PC-9 (cell line): ENCODE measurements at regions not wholly inside any gene's neighbourhood (a gene's known extent, or its start where the extent isn't known, plus 50 kb on each side); places are given as distances from the start of the nearest gene placed in this dataset.

Experiments used
- BruUV-seq: library from RNA; stranded (reverse); fragments of 400-500 nt; replicated peaks from 2 replicates; lab custom pipeline; 2021; lab: Mats Ljungman, UMichigan
- CTCF ChIA-PET: fragments of 300-600 bp; sonication (Branson Sonifier 250); formaldehyde crosslinking; loops from one replicate; lab custom pipeline; 2022; ENCODE audit warnings: antibody characterized with exemption; lab: Charles Lee
- POLR2A ChIA-PET: fragments of 300-600 bp; sonication (Branson Sonifier 250); formaldehyde crosslinking; loops from one replicate; lab custom pipeline; 2022; ENCODE audit warnings: antibody characterized with exemption; ENCODE audit not compliant: unreplicated experiment; lab: Charles Lee
- DNase-seq, 2 experiments: peaks; one replicate each; pipeline versions ENCODE4 v3.0.0 to v3.0.0-alpha.2; 2015 to 2022; ENCODE audit warnings: mixed read lengths in 1 of 2
- H2AFZ ChIP-seq: fragments of 200-600 bp; sonication (generic); 2 replicates; pipeline ENCODE4 v1.8.1; 2017; ENCODE audit warnings: antibody characterized with exemption
- H3F3A ChIP-seq: fragments of 200-600 bp; sonication (generic); 2 replicates; pipeline ENCODE4 v1.8.1; 2017; ENCODE audit warnings: antibody characterized with exemption, mild to moderate bottlenecking, low read depth; ENCODE audit not compliant: insufficient read depth
- H3K27ac ChIP-seq: fragments of 200-600 bp; sonication (generic); 2 replicates; pipeline ENCODE4 v1.6.1; 2016; ENCODE audit warnings: mixed run types
- H3K27me3 ChIP-seq: fragments of 200-600 bp; sonication (generic); 2 replicates; pipeline ENCODE4 v1.6.1; 2016; ENCODE audit warnings: low read depth, mixed run types; ENCODE audit not compliant: insufficient read depth
- H3K36me3 ChIP-seq: fragments of 200-600 bp; sonication (generic); 2 replicates; pipeline ENCODE4 v1.6.1; 2016; ENCODE audit warnings: low read depth, mixed run types
- H3K4me1 ChIP-seq: fragments of 200-600 bp; sonication (generic); replicated peaks from 2 replicates; pipeline ENCODE4 v1.6.1; 2016; ENCODE audit warnings: mixed run types; ENCODE audit not compliant: insufficient read depth
- H3K4me2 ChIP-seq: fragments of 200-600 bp; sonication (generic); 2 replicates; pipeline ENCODE4 v1.6.1; 2017; ENCODE audit warnings: mixed run types
- H3K4me3 ChIP-seq: fragments of 200-600 bp; sonication (generic); 2 replicates; pipeline ENCODE4 v1.6.1; 2016; ENCODE audit warnings: mixed run types
- H3K79me2 ChIP-seq: fragments of 200-600 bp; sonication (generic); 2 replicates; pipeline ENCODE4 v1.6.1; 2017; ENCODE audit warnings: low read depth, mixed run types
- H3K9me2 ChIP-seq: fragments of 200-600 bp; sonication (generic); 2 replicates; pipeline ENCODE4 v1.8.1; 2017; ENCODE audit warnings: mild to moderate bottlenecking; ENCODE audit not compliant: insufficient read depth
- H3K9me3 ChIP-seq: fragments of 200-600 bp; sonication (generic); 2 replicates; pipeline ENCODE4 v1.8.1; 2016; ENCODE audit warnings: low read depth; ENCODE audit not compliant: insufficient read depth
- H4K20me1 ChIP-seq: fragments of 200-600 bp; sonication (generic); 2 replicates; pipeline ENCODE4 v1.8.1; 2017; ENCODE audit not compliant: insufficient read depth
- EZH2 ChIP-seq: fragments of 200-600 bp; sonication (generic); IDR thresholded peaks from 2 replicates; pipeline ENCODE4 v1.8.0; 2017; ENCODE audit warnings: antibody characterized with exemption, low read depth
- intact Hi-C: fragments of 100-400 bp; cut with micrococcal nuclease; formaldehyde crosslinking; loops from one replicate; pipeline ENCODE4 v1.10.0; 2022; ENCODE audit not compliant: unreplicated experiment
- TF ChIP-seq, protein P1 (sequence below): fragments of 200-600 bp; sonication (generic); conservative IDR thresholded peaks from 2 replicates; pipeline ENCODE4 v1.6.1; 2017; ENCODE audit warnings: mixed run types, antibody characterized with exemption, mild to moderate bottlenecking, moderate library complexity

DNA sequence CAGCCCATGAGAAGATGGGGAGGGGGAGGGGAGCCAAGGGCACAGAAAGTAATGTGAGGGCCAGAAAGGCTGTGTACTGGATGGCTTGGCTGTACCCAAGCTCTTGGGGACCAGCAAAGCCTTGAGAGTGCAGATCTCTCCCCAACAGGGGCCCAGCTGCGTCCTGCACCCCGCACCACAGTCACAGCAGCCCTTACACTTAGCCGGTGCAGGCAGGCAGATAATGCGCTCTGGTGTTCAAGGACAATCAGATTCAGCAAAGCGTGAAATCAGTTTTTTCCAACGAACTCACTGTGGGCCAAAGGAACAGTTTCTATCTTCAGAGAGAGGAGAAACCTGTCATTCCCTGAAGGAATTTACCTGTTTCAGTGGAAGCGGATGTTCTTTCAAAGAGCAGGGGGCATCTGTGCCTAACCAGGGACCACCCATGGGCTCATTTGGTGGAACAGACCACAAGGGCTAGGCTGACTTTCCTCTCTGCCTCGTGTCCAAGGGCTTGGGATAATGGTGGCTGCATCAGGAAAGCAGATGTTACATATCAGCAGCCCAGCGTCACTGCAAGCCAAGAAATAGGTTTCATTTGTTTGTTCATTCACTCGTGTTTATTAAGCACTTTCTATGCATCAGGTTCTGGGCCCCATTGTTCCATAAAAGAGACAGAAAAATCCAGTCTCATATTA lies 81.2 kb upstream of the SPON1 start:
- H3F3A ChIP-seq = no peaks in the 10 kb centered on the region
- no peak overlapping the region for H3K4me3 ChIP-seq
- ChIA-PET CTCF (no interaction called here), POLR2A (no interaction called here)
- no peak overlapping the region for H3K27ac ChIP-seq
- BruUV-seq = no TSS peak
- no peaks in the 10 kb centered on the region for H3K36me3 ChIP-seq
- H2AFZ ChIP-seq = no peak overlapping the region
- intact Hi-C loops = no loop called here
- no peak overlapping the region for H3K4me2 ChIP-seq
- H3K4me1 ChIP-seq = 0 out of 2 replicates have a peak, but pooled peaks cover 4% of the 10 kb centered on the region
- H4K20me1 ChIP-seq = no peaks in the 10 kb centered on the region
- H3K79me2 ChIP-seq = no peaks in the 10 kb centered on the region
- H3K9me2 ChIP-seq = no peaks in the 10 kb centered on the region
- no peaks in the 10 kb centered on the region for H3K27me3 ChIP-seq
- no peak for DNase-seq
- H3K9me3 ChIP-seq = no peaks in the 10 kb centered on the region
- TF ChIP-seq, protein P1, sequence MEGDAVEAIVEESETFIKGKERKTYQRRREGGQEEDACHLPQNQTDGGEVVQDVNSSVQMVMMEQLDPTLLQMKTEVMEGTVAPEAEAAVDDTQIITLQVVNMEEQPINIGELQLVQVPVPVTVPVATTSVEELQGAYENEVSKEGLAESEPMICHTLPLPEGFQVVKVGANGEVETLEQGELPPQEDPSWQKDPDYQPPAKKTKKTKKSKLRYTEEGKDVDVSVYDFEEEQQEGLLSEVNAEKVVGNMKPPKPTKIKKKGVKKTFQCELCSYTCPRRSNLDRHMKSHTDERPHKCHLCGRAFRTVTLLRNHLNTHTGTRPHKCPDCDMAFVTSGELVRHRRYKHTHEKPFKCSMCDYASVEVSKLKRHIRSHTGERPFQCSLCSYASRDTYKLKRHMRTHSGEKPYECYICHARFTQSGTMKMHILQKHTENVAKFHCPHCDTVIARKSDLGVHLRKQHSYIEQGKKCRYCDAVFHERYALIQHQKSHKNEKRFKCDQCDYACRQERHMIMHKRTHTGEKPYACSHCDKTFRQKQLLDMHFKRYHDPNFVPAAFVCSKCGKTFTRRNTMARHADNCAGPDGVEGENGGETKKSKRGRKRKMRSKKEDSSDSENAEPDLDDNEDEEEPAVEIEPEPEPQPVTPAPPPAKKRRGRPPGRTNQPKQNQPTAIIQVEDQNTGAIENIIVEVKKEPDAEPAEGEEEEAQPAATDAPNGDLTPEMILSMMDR = no peak
- no peak for TF ChIP-seq EZH2

DNA sequence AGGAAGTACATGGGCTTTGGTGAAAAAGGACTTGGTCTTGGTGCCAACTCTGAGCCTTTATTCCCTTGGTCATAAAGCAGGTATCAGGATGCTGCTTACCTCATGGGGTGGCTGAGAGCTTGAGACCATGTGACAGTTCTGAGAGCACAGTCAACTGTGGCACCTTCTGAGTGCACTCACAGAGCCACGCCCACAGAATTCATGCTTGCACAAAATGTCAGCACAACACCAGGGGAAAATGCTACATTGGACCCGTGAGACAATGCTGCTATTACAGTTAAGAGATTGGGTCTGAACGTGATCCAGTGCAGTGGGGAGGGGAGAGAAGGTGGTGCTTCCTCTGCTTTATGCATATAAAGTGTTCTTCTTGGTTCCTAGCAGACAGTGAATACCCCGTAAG lies 79.5 kb upstream of the SPON1 start:
- no TSS peak for BruUV-seq

DNA sequence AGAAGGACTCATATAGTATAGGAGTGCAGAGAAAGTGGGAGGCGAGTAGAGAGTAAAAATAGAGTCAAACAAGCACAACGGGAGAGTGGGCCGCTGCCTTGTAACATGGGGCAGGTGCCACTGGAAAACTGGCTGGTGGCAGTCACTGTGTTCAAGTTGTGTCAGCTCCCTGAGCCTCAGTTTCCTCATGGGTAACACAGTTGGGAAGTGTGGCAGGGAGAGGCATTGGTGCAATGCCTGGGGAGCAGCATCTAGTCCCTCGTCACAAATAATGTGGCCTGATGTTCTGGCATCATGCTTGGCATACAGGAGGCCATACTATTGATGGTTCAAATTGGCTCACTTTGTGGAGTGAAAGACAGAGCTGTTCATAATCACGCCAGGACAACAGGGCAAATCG lies 78.9 kb upstream of the SPON1 start:
- H3K79me2 ChIP-seq = no peaks in the 10 kb centered on the region
- H3K27ac ChIP-seq = no peak overlapping the region
- ChIA-PET CTCF (interaction anchor here (0.6 kb wide), 1 partner anchor 616 kb away, joined by 3 read pairs; no protein-coding TSS in a partner anchor), POLR2A (no interaction called here)
- no peak overlapping the region for H3K4me3 ChIP-seq
- no peaks in the 10 kb centered on the region for H3K9me3 ChIP-seq
- H3K27me3 ChIP-seq = no peaks in the 10 kb centered on the region
- H3K36me3 ChIP-seq = no peaks in the 10 kb centered on the region
- intact Hi-C loops = no loop called here
- H4K20me1 ChIP-seq = no peaks in the 10 kb centered on the region
- H3K4me1 ChIP-seq = 0 out of 2 replicates have a peak, but pooled peaks cover 4% of the 10 kb centered on the region
- H3K9me2 ChIP-seq = no peaks in the 10 kb centered on the region
- no peaks in the 10 kb centered on the region for H3F3A ChIP-seq
- no peak for TF ChIP-seq EZH2
- TF ChIP-seq, protein P1 = no peak
- H2AFZ ChIP-seq = no peak overlapping the region
- no peak for DNase-seq
- H3K4me2 ChIP-seq = 0 out of 2 replicates have a peak overlapping the region, but pooled peaks have one; percentile 10
- no TSS peak for BruUV-seq

More for the DNA sequence above, 79.5 kb upstream of the SPON1 start:
- Histone ChIP-seq H3K4me1 (0 out of 2 replicates have a peak, but pooled peaks cover 4% of the 10 kb centered on the region), H3F3A (no peaks in the 10 kb centered on the region), H3K4me3 (no peak overlapping the region), H3K27ac (no peak overlapping the region), H3K9me3 (no peaks in the 10 kb centered on the region), H4K20me1 (no peaks in the 10 kb centered on the region), H3K27me3 (no peaks in the 10 kb centered on the region), H3K9me2 (no peaks in the 10 kb centered on the region), H2AFZ (no peak overlapping the region), H3K4me2 (no peak overlapping the region), H3K79me2 (no peaks in the 10 kb centered on the region), H3K36me3 (no peaks in the 10 kb centered on the region)
- DNase-seq = no peak
- ChIA-PET POLR2A (no interaction called here), CTCF (interaction anchor here (0.6 kb wide), 1 partner anchor 616 kb away, joined by 3 read pairs; no protein-coding TSS in a partner anchor)
- intact Hi-C loops = no loop called here
- TF ChIP-seq EZH2 = no peak
- TF ChIP-seq, protein P1 = no peak
